K562 (cell line): ENCODE measurements at regions not wholly inside any gene's neighbourhood (a gene's known extent, or its start where the extent isn't known, plus 50 kb on each side); places are given as distances from the start of the nearest gene placed in this dataset.

Source experiments
- ATAC-seq: fragments of 200-7000 bp; cut with Tn5 transposase; 3 replicates; pipeline ENCODE4 v1.9.1; 2020; ENCODE audit warnings: moderate library complexity
- BruUV-seq: library from RNA; stranded (reverse); fragments of 400-500 nt; replicated peaks from 2 replicates; lab custom pipeline; 2021; lab: Mats Ljungman, UMichigan
- CTCF ChIA-PET: fragments of 300-600 bp; formaldehyde crosslinking; extraction: SDS; loops from one replicate; lab custom pipeline; 2021; ENCODE audit warnings: low intra/inter-chr PET ratio; lab: Yijun Ruan, JAX
- POLR2A ChIA-PET: fragments of 300-600, 350-650 bp; sonication (Branson Sonifier 250); formaldehyde crosslinking; extraction: SDS; loops from one replicate; lab custom pipeline; 2021; ENCODE audit warnings: antibody characterized with exemption, inconsistent platforms; lab: Yijun Ruan, JAX
- DNase-seq, 4 experiments: peaks; one replicate each; pipeline versions ENCODE4 v3.0.0 to v3.0.0-alpha.2; 2011 to 2018; ENCODE audit warnings: low spot score in 3 of 4, mixed read lengths in 3 of 4; ENCODE audit errors: extremely low read depth in 1 of 4
- FAIRE-seq: peaks from 2 replicates; lab custom pipeline; 2011; peaks lifted over from hg19 to GRCh38; lab: Jason Lieb, UNC
- H2AFZ ChIP-seq: 2 replicates; pipeline ENCODE4 v1.6.0; 2011; ENCODE audit warnings: low read depth, low read length, control low read depth, inconsistent platforms
- H3K27ac ChIP-seq: fragments of 200-600 bp; 3 replicates; pipeline ENCODE4 v1.8.0; 2011; ENCODE audit warnings: low read depth, mild to moderate bottlenecking, control low read depth, inconsistent platforms, low read length, moderate library complexity, mixed read lengths; ENCODE audit errors: extremely low read depth
- H3K27me3 ChIP-seq, 2 experiments: fragments of 300-600 bp in 1 of 2; 2 replicates in 1 of 2; 3 replicates in 1 of 2; pipeline versions ENCODE4 v1.6.0 to v1.8.0; 2011; ENCODE audit warnings: inconsistent platforms in 2 of 2, low read length in 2 of 2, mild to moderate bottlenecking in 1 of 2, mixed read lengths in 1 of 2, moderate library complexity in 1 of 2; ENCODE audit not compliant: control insufficient read depth in 2 of 2, insufficient read depth in 2 of 2
- H3K36me3 ChIP-seq: fragments of 300-600 bp; 3 replicates; pipeline ENCODE4 v1.8.0; 2011; ENCODE audit warnings: mild to moderate bottlenecking, low read length, inconsistent platforms; ENCODE audit not compliant: control insufficient read depth, insufficient read depth
- H3K4me1 ChIP-seq, 2 experiments: fragments of 200-600 bp in 1 of 2; replicated peaks in 1 of 2; 2 replicates in 1 of 2; 3 replicates in 1 of 2; pipeline versions ENCODE4 v1.5.1 to v1.8.0; 2011; ENCODE audit warnings: inconsistent platforms in 2 of 2, low read length in 2 of 2, mild to moderate bottlenecking in 1 of 2, mixed read lengths in 1 of 2, moderate library complexity in 1 of 2; ENCODE audit not compliant: control insufficient read depth in 2 of 2, insufficient read depth in 2 of 2
- H3K4me2 ChIP-seq: 2 replicates; pipeline ENCODE4 v1.6.1; 2011; ENCODE audit warnings: low read length, control low read depth, inconsistent platforms, mixed read lengths; ENCODE audit not compliant: insufficient read depth
- H3K4me3 ChIP-seq: fragments of 200-600 bp; sonication (generic), shearing (Covaris generic); 2 replicates; pipeline ENCODE4 v1.5.1; 2016; ENCODE audit warnings: control low read depth, inconsistent platforms
- H3K79me2 ChIP-seq: fragments of 200-600 bp; 3 replicates; pipeline ENCODE4 v1.8.0; 2011; ENCODE audit warnings: low read length, inconsistent platforms; ENCODE audit not compliant: control insufficient read depth, insufficient read depth
- H3K9ac ChIP-seq, 2 experiments: 2 replicates each; pipeline versions ENCODE4 v1.6.0 to v1.6.1; 2011; ENCODE audit warnings: low read depth in 2 of 2, low read length in 2 of 2, control low read depth in 1 of 2, inconsistent platforms in 1 of 2, mild to moderate bottlenecking in 1 of 2, mixed read lengths in 1 of 2; ENCODE audit not compliant: insufficient read depth in 1 of 2
- H3K9me1 ChIP-seq: one replicate; pipeline ENCODE4 v1.6.0; 2011; ENCODE audit warnings: inconsistent platforms, mild to moderate bottlenecking, low read length, moderate library complexity; ENCODE audit not compliant: control insufficient read depth, insufficient read depth
- H3K9me3 ChIP-seq: replicated peaks from 2 replicates; pipeline ENCODE4 v1.5.1; 2011; ENCODE audit warnings: low read depth, low read length, inconsistent platforms; ENCODE audit not compliant: control insufficient read depth, insufficient read depth
- H4K20me1 ChIP-seq: replicated peaks from 2 replicates; pipeline ENCODE4 v1.6.1; 2011; ENCODE audit warnings: low read length, inconsistent platforms, mixed read lengths; ENCODE audit not compliant: control insufficient read depth, insufficient read depth
- CHD4 ChIP-seq: fragments of 200-600 bp; sonication (generic); IDR thresholded peaks from 3 replicates; pipeline ENCODE4 v1.6.1; 2012; ENCODE audit warnings: low read depth, mild to moderate bottlenecking, mixed read lengths, low read length, inconsistent platforms; ENCODE audit not compliant: insufficient read depth, insufficient replicate concordance, poor library complexity, severe bottlenecking
- ERF ChIP-seq: fragments of 450-650 bp; formaldehyde crosslinking; IDR thresholded peaks from 2 replicates; pipeline ENCODE4 v1.4.0; 2020; ENCODE audit warnings: mild to moderate bottlenecking, mixed read lengths
- FOXA1 ChIP-seq: fragments of 450-650 bp; IDR thresholded peaks from 2 replicates; pipeline ENCODE4 v1.6.1; 2016; ENCODE audit warnings: mild to moderate bottlenecking, borderline replicate concordance
- JUN ChIP-seq, 2 experiments: sonication (generic) in 1 of 2; formaldehyde crosslinking in 1 of 2; IDR thresholded peaks; 2 replicates each; pipeline versions ENCODE4 v1.6.1 to v1.8.0; 2012 to 2022; ENCODE audit warnings: borderline replicate concordance in 2 of 2, mild to moderate bottlenecking in 2 of 2, improper control_type of control experiment in 1 of 2, low read depth in 1 of 2, low read length in 1 of 2, missing genetic modification reagents in 1 of 2
- PCBP1 ChIP-seq: fragments of 200-400 bp; formaldehyde crosslinking; IDR thresholded peaks from 2 replicates; pipeline ENCODE4 v1.6.1; 2018; ENCODE audit warnings: mild to moderate bottlenecking, low read depth, low read length; ENCODE audit not compliant: poor library complexity, severe bottlenecking
- POLR2H ChIP-seq: IDR thresholded peaks from 2 replicates; pipeline ENCODE4 v1.6.1; 2016; ENCODE audit warnings: missing genetic modification characterization, low read depth, mild to moderate bottlenecking, control low read depth, missing compliant biosample characterization, moderate library complexity
- SMAD1 ChIP-seq: fragments of 150-350 bp; IDR thresholded peaks from 2 replicates; pipeline ENCODE4 v1.6.1; 2014; ENCODE audit warnings: low read length, low read depth; ENCODE audit not compliant: partially characterized antibody
- SPI1 ChIP-seq: IDR thresholded peaks from 2 replicates; pipeline ENCODE4 v1.6.1; 2011; ENCODE audit warnings: low read depth, low read length, control low read depth, borderline replicate concordance
- SREBF1 ChIP-seq: fragments of 150-350 bp; IDR thresholded peaks from 2 replicates; pipeline ENCODE4 v1.6.1; 2014; ENCODE audit warnings: antibody characterized with exemption, low read depth, low read length, borderline replicate concordance
- ZFP91 ChIP-seq: sonication (generic); formaldehyde crosslinking; IDR thresholded peaks from 2 replicates; pipeline ENCODE4 v1.8.0; 2022; ENCODE audit warnings: mild to moderate bottlenecking, missing genetic modification reagents
- ZNF165 ChIP-seq: fragments of 250-450 bp; sonication (Bioruptor Pico); IDR thresholded peaks from 2 replicates; pipeline ENCODE4 v1.4.0; 2020; ENCODE audit warnings: borderline replicate concordance
- ZNF253 ChIP-seq: fragments of 250-450 bp; sonication (Bioruptor Pico); conservative IDR thresholded peaks from 2 replicates; pipeline ENCODE4 v1.6.1; 2021; ENCODE audit warnings: mild to moderate bottlenecking
- ZNF586 ChIP-seq: fragments of 450-650 bp; formaldehyde crosslinking; conservative IDR thresholded peaks from 2 replicates; pipeline ENCODE4 v1.4.0; 2020; ENCODE audit warnings: mild to moderate bottlenecking, moderate library complexity
- ZNF766 ChIP-seq: fragments of 200-800 bp; sonication (Bioruptor generic); conservative IDR thresholded peaks from 2 replicates; pipeline ENCODE4 v1.6.1; 2016; ENCODE audit warnings: missing genetic modification characterization, missing compliant biosample characterization
- in situ Hi-C: fragments of 300-500 bp; cut with MboI; formaldehyde crosslinking; loops from 4 replicates; pipeline ENCODE4 v1.15.0; 2018; ENCODE audit warnings: inconsistent platforms, mixed read lengths
- intact Hi-C: fragments of 100-400 bp; cut with micrococcal nuclease; formaldehyde crosslinking; loops from 2 replicates; pipeline ENCODE4 v1.14.2; 2022

- Histone ChIP-seq H2AFZ (no peak overlapping the region), H3K4me3 (no peak overlapping the region), H3K9ac (no peak overlapping the region), H3K4me1 (no peaks in the 10 kb centered on the region), H4K20me1 (no peaks in the 10 kb centered on the region), H3K79me2 (no peaks in the 10 kb centered on the region), H3K27ac (no peak overlapping the region), H3K4me2 (no peak overlapping the region), H3K27me3 (no peaks in the 10 kb centered on the region), H3K9me1 (no peaks in the 10 kb centered on the region), H3K36me3 (no peaks in the 10 kb centered on the region), H3K9me3 (no peaks in the 10 kb centered on the region)
- DNase-seq (no peak), ATAC-seq (no peak), FAIRE-seq (no peak)
- in situ Hi-C loops: no loop called here
- BruUV-seq: no TSS peak
- TF ChIP-seq FOXA1 (no peak), SREBF1 (no peak), SPI1 (no peak), ZNF766 (no peak), ZNF253 (CRISPR knock-in tag) (no peak), JUN (IDR thresholded peaks at IDR 0.05; ENCODE audit: borderline replicate concordance, low read depth, low read length) (no peak), JUN (CRISPR knock-in tag; IDR thresholded peaks at IDR 0.05; ENCODE audit: borderline replicate concordance) (no peak), ZFP91 (CRISPR knock-in tag) (no peak), SMAD1 (no peak), CHD4 (no peak), POLR2H (tag) (no peak), ERF (CRISPR knock-in tag) (no peak), ZNF586 (CRISPR knock-in tag) (no peak), ZNF165 (CRISPR knock-in tag) (no peak), PCBP1 (no peak)
- ChIA-PET POLR2A (no interaction called here), CTCF (no interaction called here)
- intact Hi-C loops: loop anchor here (10.0 kb wide), 1 partner anchor 236 kb away; no protein-coding TSS in a partner anchor
These were observed 89.5 kb upstream of the TES start for GRCh38 chr7:116120839-116121238.
